GM04504 (cell line): ENCODE measurements at regions not wholly inside any gene's neighbourhood (a gene's known extent, or its start where the extent isn't known, plus 50 kb on each side); places are given as distances from the start of the nearest gene placed in this dataset.

Experiments used
- DNase-seq: peaks from one replicate; pipeline ENCODE4 v3.0.0-alpha.2; 2012; ENCODE audit warnings: low read depth

GRCh38 chr3:6099458-6100075 lies 761.3 kb upstream of the GRM7 start:
- no peak for DNase-seq

GRCh38 chr3:6105187-6105586 lies 755.7 kb upstream of the GRM7 start:
- DNase-seq = no peak

- no peak for DNase-seq
Measured at GRCh38 chr3:6108957-6109356, 752.0 kb upstream of the GRM7 start.

- no peak for DNase-seq
Measured at GRCh38 chr3:6110451-6110850, 750.5 kb upstream of the GRM7 start.

GRCh38 chr3:6112546-6112945 lies 748.4 kb upstream of the GRM7 start:
- no peak for DNase-seq

- no peak for DNase-seq
Measured at GRCh38 chr3:6113338-6113737, 747.6 kb upstream of the GRM7 start.

GRCh38 chr3:6119367-6119766 lies 741.5 kb upstream of the GRM7 start:
- no peak for DNase-seq

- no peak for DNase-seq
Measured at GRCh38 chr3:6120786-6121185, 740.1 kb upstream of the GRM7 start.

- no peak for DNase-seq
Measured at GRCh38 chr3:6124875-6125274, 736.0 kb upstream of the GRM7 start.

- no peak for DNase-seq
Measured at GRCh38 chr3:6125520-6125919, 735.4 kb upstream of the GRM7 start.

- no peak for DNase-seq
Measured at GRCh38 chr3:6132684-6133432, 728.1 kb upstream of the GRM7 start.

GRCh38 chr3:6142707-6143106 lies 718.2 kb upstream of the GRM7 start:
- no peak for DNase-seq

GRCh38 chr3:6147883-6148282 lies 713.0 kb upstream of the GRM7 start:
- DNase-seq = no peak

- no peak for DNase-seq
Measured at GRCh38 chr3:6155650-6156338, 705.1 kb upstream of the GRM7 start.

GRCh38 chr3:6165951-6166350 lies 695.0 kb upstream of the GRM7 start:
- DNase-seq = no peak

GRCh38 chr3:6168256-6168655 lies 692.7 kb upstream of the GRM7 start:
- no peak for DNase-seq

GRCh38 chr3:6172871-6173642 lies 687.9 kb upstream of the GRM7 start:
- no peak for DNase-seq

- no peak for DNase-seq
Measured at GRCh38 chr3:6177417-6177816, 683.5 kb upstream of the GRM7 start.

GRCh38 chr3:6179761-6180160 lies 681.2 kb upstream of the GRM7 start:
- no peak for DNase-seq

- no peak for DNase-seq
Measured at GRCh38 chr3:6180171-6180570, 680.7 kb upstream of the GRM7 start.

GRCh38 chr3:6182476-6182875 lies 678.4 kb upstream of the GRM7 start:
- DNase-seq = no peak

- no peak for DNase-seq
Measured at GRCh38 chr3:6182909-6183308, 678.0 kb upstream of the GRM7 start.

GRCh38 chr3:6189384-6189783 lies 671.5 kb upstream of the GRM7 start:
- no peak for DNase-seq
